Prostate gland (tissue), 2 donors: ENCODE measurements at regions not wholly inside any gene's neighbourhood (a gene's known extent, or its start where the extent isn't known, plus 50 kb on each side); places are given as distances from the start of the nearest gene placed in this dataset.

ENCODE experiments used
- DNase-seq: peaks from one replicate; pipeline ENCODE4 v3.0.0-alpha.2; 2019; ENCODE audit warnings: low spot score
- H3K27ac ChIP-seq, 2 donors: fragments of 200-600 bp; sonication (generic); 2 replicates each; pipeline ENCODE4 v1.5.1; 2017 to 2019
- H3K27me3 ChIP-seq: fragments of 200-600 bp; sonication (generic); replicated peaks from 2 replicates; pipeline ENCODE4 v1.5.1; 2019; ENCODE audit not compliant: insufficient read depth
- H3K36me3 ChIP-seq, 2 donors: fragments of 200-600 bp; sonication (generic); 1 replicate in 1 of 2; 2 replicates in 1 of 2; pipeline versions ENCODE4 v1.5.1 to v1.8.1; 2017 to 2019
- H3K4me1 ChIP-seq: fragments of 200-600 bp; sonication (generic); replicated peaks from 2 replicates; pipeline ENCODE4 v1.5.1; 2019
- H3K4me3 ChIP-seq, 2 donors: fragments of 200-600 bp; sonication (generic); 2 replicates each; pipeline ENCODE4 v1.5.1; 2017 to 2019
- H3K9me3 ChIP-seq: fragments of 200-600 bp; sonication (generic); 2 replicates; pipeline ENCODE4 v1.5.1; 2017
- POLR2A ChIP-seq: fragments of 450-650 bp; IDR thresholded peaks from one replicate; pipeline ENCODE4 v1.6.1; 2016; ENCODE audit warnings: antibody characterized with exemption, mild to moderate bottlenecking
- POLR2AphosphoS5 ChIP-seq: sonication (generic); formaldehyde crosslinking; IDR thresholded peaks from one replicate; pipeline ENCODE4 v1.6.1; 2017; ENCODE audit warnings: antibody characterized with exemption
- whole genome bisulfite sequencing: methylation state at CpG from one replicate; pipeline ENCODE4 v1.1.5; 2018; 5-methylcytosine and 5-hydroxymethylcytosine counted together
- intact Hi-C: fragments of 100-400 bp; cut with DNase I; formaldehyde crosslinking; loops from one replicate; pipeline ENCODE4 v1.14.2; 2022
- TF ChIP-seq, protein P1 (sequence below), 4 experiments: fragments of 200-600 bp in 2 of 4; fragments of 450-650 bp in 2 of 4; sonication (generic) in 2 of 4; IDR thresholded peaks; 1 replicate in 3 of 4; 2 replicates in 1 of 4; pipeline ENCODE4 v1.5.1; 2016 to 2019; ENCODE audit warnings: antibody characterized with exemption in 4 of 4, mild to moderate bottlenecking in 2 of 4, moderate library complexity in 2 of 4

DNA sequence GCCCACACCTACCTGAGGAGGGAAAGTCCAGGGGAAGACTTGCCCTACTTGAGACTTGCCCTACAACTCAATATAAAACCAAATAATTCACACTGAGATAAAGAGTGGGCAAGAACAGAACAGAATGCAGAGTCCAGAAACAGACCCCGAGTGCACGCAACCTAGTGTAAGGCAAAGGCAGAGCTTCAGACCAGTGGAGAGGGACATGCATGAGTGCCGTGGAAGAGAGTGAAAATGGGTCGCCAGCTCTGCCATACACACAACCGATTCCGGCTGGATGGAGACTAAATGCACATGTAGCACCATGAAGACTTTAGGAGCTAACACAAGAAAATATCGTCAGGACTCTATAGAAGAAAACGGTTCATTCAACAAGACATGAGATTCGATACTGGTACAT lies 58.8 kb upstream of the CST7 start:
- no peak for DNase-seq
- 92% methylated on average over 9 of the region's 9 CpGs for WGBS
- no peaks in the 10 kb centered on the region for H3K27me3 ChIP-seq

DNA sequence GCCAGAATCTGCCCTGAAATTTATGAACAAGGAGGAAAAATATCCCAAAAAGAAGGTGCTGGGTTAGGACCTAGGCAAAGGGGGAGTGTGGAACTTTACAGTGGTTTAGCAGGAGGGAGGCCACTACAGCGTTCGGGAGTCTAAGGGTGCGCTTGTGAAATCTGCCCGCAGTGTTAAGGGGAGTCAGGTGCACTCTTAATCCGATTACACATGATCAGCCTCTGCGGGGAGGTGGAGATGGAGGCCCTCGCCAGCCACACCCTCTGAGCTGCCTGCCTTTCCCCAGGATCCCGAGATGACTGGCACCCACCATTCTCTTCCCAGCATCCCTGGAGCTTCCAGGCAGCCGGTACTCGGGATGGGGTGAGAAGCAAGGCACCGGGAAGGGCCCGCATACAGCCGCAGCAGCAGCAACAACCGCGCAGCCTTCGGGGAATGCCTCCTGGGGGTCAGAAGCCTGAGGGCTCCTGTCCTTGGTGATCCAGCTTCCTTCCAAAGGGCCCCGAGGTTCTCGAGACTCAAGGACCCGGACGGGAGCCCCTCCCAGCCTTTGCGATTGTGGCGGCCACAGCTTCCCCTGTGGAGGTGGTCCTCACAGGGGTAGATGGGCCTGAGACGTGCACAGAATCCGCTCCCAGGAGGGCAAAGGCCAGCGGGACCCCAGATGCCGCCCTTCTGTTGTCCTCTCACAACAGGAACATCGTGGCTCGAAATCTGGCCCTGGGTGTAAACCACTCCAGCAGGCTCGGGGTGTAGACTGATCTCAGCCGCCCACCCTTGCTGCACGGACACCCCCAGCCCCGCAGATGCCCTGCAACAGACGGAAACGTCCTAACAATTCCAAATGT lies 57.3 kb upstream of the CST7 start:
- H3K9me3 ChIP-seq, result no peaks in the 10 kb centered on the region
- H3K4me3 ChIP-seq, result no peak overlapping the region
- no peak for DNase-seq
- WGBS, result 93% methylated on average over 34 of the region's 34 CpGs
- H3K27ac ChIP-seq, result no peak overlapping the region
- no peaks in the 10 kb centered on the region for H3K4me1 ChIP-seq
- TF ChIP-seq, protein P1, sequence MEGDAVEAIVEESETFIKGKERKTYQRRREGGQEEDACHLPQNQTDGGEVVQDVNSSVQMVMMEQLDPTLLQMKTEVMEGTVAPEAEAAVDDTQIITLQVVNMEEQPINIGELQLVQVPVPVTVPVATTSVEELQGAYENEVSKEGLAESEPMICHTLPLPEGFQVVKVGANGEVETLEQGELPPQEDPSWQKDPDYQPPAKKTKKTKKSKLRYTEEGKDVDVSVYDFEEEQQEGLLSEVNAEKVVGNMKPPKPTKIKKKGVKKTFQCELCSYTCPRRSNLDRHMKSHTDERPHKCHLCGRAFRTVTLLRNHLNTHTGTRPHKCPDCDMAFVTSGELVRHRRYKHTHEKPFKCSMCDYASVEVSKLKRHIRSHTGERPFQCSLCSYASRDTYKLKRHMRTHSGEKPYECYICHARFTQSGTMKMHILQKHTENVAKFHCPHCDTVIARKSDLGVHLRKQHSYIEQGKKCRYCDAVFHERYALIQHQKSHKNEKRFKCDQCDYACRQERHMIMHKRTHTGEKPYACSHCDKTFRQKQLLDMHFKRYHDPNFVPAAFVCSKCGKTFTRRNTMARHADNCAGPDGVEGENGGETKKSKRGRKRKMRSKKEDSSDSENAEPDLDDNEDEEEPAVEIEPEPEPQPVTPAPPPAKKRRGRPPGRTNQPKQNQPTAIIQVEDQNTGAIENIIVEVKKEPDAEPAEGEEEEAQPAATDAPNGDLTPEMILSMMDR (IDR thresholded peaks at IDR 0.05), result no peak
- TF ChIP-seq POLR2AphosphoS5 (no peak), POLR2A (no peak)
- intact Hi-C loops, result loop anchor here (10.0 kb wide), 1 partner anchor 627 kb away; no protein-coding TSS in a partner anchor
- H3K27me3 ChIP-seq, result no peaks in the 10 kb centered on the region
- H3K36me3 ChIP-seq, result no peaks in the 10 kb centered on the region

More for the DNA sequence above, 58.8 kb upstream of the CST7 start:
- no peaks in the 10 kb centered on the region for H3K36me3 ChIP-seq
- intact Hi-C loops, result loop anchor here (10.0 kb wide), 1 partner anchor 625 kb away; no protein-coding TSS in a partner anchor
- no peak for TF ChIP-seq POLR2A
- no peak for TF ChIP-seq POLR2AphosphoS5
- TF ChIP-seq, protein P1 (IDR thresholded peaks at IDR 0.05), result no peak
- no peaks in the 10 kb centered on the region for H3K4me1 ChIP-seq
- H3K4me3 ChIP-seq, result no peak overlapping the region
- no peaks in the 10 kb centered on the region for H3K9me3 ChIP-seq
- no peak overlapping the region for H3K27ac ChIP-seq

DNA sequence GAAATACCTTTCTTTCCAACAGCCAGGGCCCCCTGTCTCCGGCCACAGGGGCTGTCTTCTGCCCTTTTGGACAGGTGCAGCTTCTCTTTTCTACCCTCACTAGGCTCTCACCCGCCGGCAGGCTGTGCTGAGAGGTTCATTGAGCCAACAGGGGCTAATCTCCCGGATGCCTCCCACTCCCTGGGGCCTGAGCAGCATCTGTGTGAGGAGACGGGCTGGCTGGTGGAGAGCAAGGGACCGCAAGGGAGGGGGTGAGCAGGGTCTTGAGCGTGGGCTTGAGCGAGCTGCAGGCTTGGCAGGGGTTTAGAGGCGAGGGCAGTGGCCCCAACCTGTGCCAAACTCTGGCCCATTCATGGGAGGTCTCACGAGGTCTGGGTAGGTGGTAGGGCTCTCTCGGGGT lies 56.5 kb upstream of the CST7 start:
- no peaks in the 10 kb centered on the region for H3K27me3 ChIP-seq
- no peaks in the 10 kb centered on the region for H3K9me3 ChIP-seq
- TF ChIP-seq POLR2AphosphoS5 (no peak), POLR2A (no peak)
- TF ChIP-seq, protein P1 (IDR thresholded peaks at IDR 0.05), result no peak
- DNase-seq, result no peak
- no peak overlapping the region for H3K4me3 ChIP-seq
- H3K27ac ChIP-seq, result no peak overlapping the region
- intact Hi-C loops, result loop anchor here (10.0 kb wide), 1 partner anchor 628 kb away; no protein-coding TSS in a partner anchor
- H3K36me3 ChIP-seq, result no peaks in the 10 kb centered on the region
- WGBS, result 91% methylated on average over 11 of the region's 11 CpGs
- H3K4me1 ChIP-seq, result no peaks in the 10 kb centered on the region

DNA sequence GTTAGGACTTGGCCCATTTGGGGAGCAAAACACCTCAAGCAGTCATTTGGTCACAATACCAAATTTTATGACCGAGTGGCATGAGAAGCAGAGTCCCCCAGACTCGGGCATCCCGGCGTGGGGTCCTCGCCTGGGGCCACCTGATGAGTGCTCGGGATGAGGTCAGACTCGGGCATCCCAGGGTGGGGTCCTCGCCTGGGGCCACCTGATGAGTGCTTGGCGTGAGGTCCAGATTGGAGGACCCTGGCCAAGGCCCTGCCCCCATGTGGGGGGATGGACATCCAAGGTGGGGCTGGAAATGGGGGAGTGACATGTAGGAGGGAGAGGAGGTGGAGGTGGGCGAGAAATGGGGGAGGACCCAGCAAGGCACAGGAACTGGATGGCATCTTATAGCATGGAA lies 56.1 kb upstream of the CST7 start:
- intact Hi-C loops, result loop anchor here (10.0 kb wide), 1 partner anchor 628 kb away; no protein-coding TSS in a partner anchor
- no peaks in the 10 kb centered on the region for H3K9me3 ChIP-seq
- no peaks in the 10 kb centered on the region for H3K27me3 ChIP-seq
- 96% methylated on average over 10 of the region's 10 CpGs for WGBS
- DNase-seq, result no peak
- H3K4me1 ChIP-seq, result no peaks in the 10 kb centered on the region
- TF ChIP-seq POLR2A, result no peak
- no peak for TF ChIP-seq POLR2AphosphoS5
- TF ChIP-seq, protein P1 (IDR thresholded peaks at IDR 0.05), result no peak
- H3K36me3 ChIP-seq, result no peaks in the 10 kb centered on the region
- no peak overlapping the region for H3K27ac ChIP-seq
- no peak overlapping the region for H3K4me3 ChIP-seq

DNA sequence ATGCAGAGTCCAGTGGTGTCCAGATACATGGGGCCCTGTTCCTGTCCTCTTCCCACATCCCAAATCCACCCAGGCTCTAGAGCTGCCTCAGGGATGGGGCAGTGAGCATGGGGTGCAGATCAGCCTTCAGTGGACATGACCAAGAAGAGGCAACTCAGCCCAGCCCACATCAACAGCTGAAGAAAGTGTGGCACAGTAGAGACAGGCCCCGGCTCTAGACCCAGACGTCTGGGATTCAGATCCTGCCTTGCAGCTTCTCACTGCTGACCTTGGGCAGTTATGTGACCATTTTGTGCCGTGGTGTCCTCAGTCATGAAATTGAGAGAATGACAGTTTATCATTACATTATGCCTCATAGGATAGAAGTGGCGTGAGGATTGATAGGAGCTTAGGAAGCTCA lies 54.6 kb upstream of the CST7 start:
- WGBS, result 87% methylated on average over 4 of the region's 4 CpGs
- TF ChIP-seq, protein P1 (IDR thresholded peaks at IDR 0.05), result no peak
- TF ChIP-seq POLR2A (no peak), POLR2AphosphoS5 (no peak)
- Histone ChIP-seq H3K27ac (no peak overlapping the region), H3K36me3 (no peaks in the 10 kb centered on the region), H3K4me1 (no peaks in the 10 kb centered on the region), H3K9me3 (no peaks in the 10 kb centered on the region), H3K4me3 (no peak overlapping the region), H3K27me3 (no peaks in the 10 kb centered on the region)
- no peak for DNase-seq
- intact Hi-C loops, result loop anchor here (10.0 kb wide), 1 partner anchor 630 kb away; no protein-coding TSS in a partner anchor
